ENCODE measurements at regions not wholly inside any gene's neighbourhood (a gene's known extent, or its start where the extent isn't known, plus 50 kb on each side); places are given as distances from the start of the nearest gene placed in this dataset.
"Not testable (repeated sequence)": the region's sequence is repeated elsewhere in the genome, so short reads cannot be mapped to it uniquely, and the experiment has no call there.

- H3K27ac ChIP-seq (ENCODE audit: low read length), result no peak overlapping the region
- no peaks in the 10 kb centered on the region for H3K36me3 ChIP-seq (ENCODE audit: insufficient read depth, low read depth, low read length)
- no peak overlapping the region for H3K9ac ChIP-seq (ENCODE audit: low read depth, low read length)
- no peaks in the 10 kb centered on the region for H3K9me3 ChIP-seq (ENCODE audit: insufficient read depth, low read depth, low read length)
- H3K27me3 ChIP-seq (ENCODE audit: insufficient read depth, low read length), result no peaks in the 10 kb centered on the region
- H3K4me1 ChIP-seq (ENCODE audit: insufficient read depth, low read length), result no peaks in the 10 kb centered on the region
- H3K4me3 ChIP-seq (ENCODE audit: low read length), result no peak overlapping the region
Observed at GRCh38 chr5:106660681-106661080, 1010.1 kb downstream of the EFNA5 start.

- H3K9ac ChIP-seq (ENCODE audit: low read depth, low read length), result no peak overlapping the region
Observed at GRCh38 chr5:106658150-106658549, 1012.6 kb downstream of the EFNA5 start.

GRCh38 chr5:106656821-106657220 is 1013.9 kb downstream of the EFNA5 start:
- Histone ChIP-seq H3K4me1 (ENCODE audit: insufficient read depth, low read length) (no peaks in the 10 kb centered on the region), H3K9ac (ENCODE audit: low read depth, low read length) (no peak overlapping the region), H3K27me3 (ENCODE audit: insufficient read depth, low read length) (no peaks in the 10 kb centered on the region), H3K4me3 (ENCODE audit: low read length) (no peak overlapping the region), H3K36me3 (ENCODE audit: insufficient read depth, low read depth, low read length) (no peaks in the 10 kb centered on the region), H3K27ac (ENCODE audit: low read length) (no peak overlapping the region), H3K9me3 (ENCODE audit: insufficient read depth, low read depth, low read length) (no peaks in the 10 kb centered on the region)

More at GRCh38 chr5:106658150-106658549, 1012.6 kb downstream of the EFNA5 start:
- H3K4me3 ChIP-seq (ENCODE audit: low read length), result no peak overlapping the region
- no peaks in the 10 kb centered on the region for H3K4me1 ChIP-seq (ENCODE audit: insufficient read depth, low read length)
- no peaks in the 10 kb centered on the region for H3K27me3 ChIP-seq (ENCODE audit: insufficient read depth, low read length)
- H3K9me3 ChIP-seq (ENCODE audit: insufficient read depth, low read depth, low read length), result no peaks in the 10 kb centered on the region
- no peaks in the 10 kb centered on the region for H3K36me3 ChIP-seq (ENCODE audit: insufficient read depth, low read depth, low read length)
- H3K27ac ChIP-seq (ENCODE audit: low read length), result no peak overlapping the region

- Histone ChIP-seq H3K36me3 (ENCODE audit: insufficient read depth, low read depth, low read length) (no peaks in the 10 kb centered on the region), H3K4me3 (ENCODE audit: low read length) (no peak overlapping the region), H3K27ac (ENCODE audit: low read length) (no peak overlapping the region), H3K27me3 (ENCODE audit: insufficient read depth, low read length) (no peaks in the 10 kb centered on the region), H3K9me3 (ENCODE audit: insufficient read depth, low read depth, low read length) (no peaks in the 10 kb centered on the region), H3K9ac (ENCODE audit: low read depth, low read length) (no peak overlapping the region), H3K4me1 (ENCODE audit: insufficient read depth, low read length) (no peaks in the 10 kb centered on the region)
Observed at GRCh38 chr5:106649031-106649430, 1021.7 kb downstream of the EFNA5 start.

GRCh38 chr5:106648401-106648800 is 1022.3 kb downstream of the EFNA5 start:
- no peak overlapping the region for H3K27ac ChIP-seq (ENCODE audit: low read length)
- no peaks in the 10 kb centered on the region for H3K4me1 ChIP-seq (ENCODE audit: insufficient read depth, low read length)
- H3K9ac ChIP-seq (ENCODE audit: low read depth, low read length), result no peak overlapping the region
- no peaks in the 10 kb centered on the region for H3K9me3 ChIP-seq (ENCODE audit: insufficient read depth, low read depth, low read length)
- no peaks in the 10 kb centered on the region for H3K36me3 ChIP-seq (ENCODE audit: insufficient read depth, low read depth, low read length)
- no peak overlapping the region for H3K4me3 ChIP-seq (ENCODE audit: low read length)
- no peaks in the 10 kb centered on the region for H3K27me3 ChIP-seq (ENCODE audit: insufficient read depth, low read length)

- H3K27me3 ChIP-seq (ENCODE audit: insufficient read depth, low read length), result no peaks in the 10 kb centered on the region
- no peaks in the 10 kb centered on the region for H3K36me3 ChIP-seq (ENCODE audit: insufficient read depth, low read depth, low read length)
- H3K27ac ChIP-seq (ENCODE audit: low read length), result no peak overlapping the region
- H3K9me3 ChIP-seq (ENCODE audit: insufficient read depth, low read depth, low read length), result no peaks in the 10 kb centered on the region
- no peak overlapping the region for H3K9ac ChIP-seq (ENCODE audit: low read depth, low read length)
- H3K4me3 ChIP-seq (ENCODE audit: low read length), result no peak overlapping the region
- H3K4me1 ChIP-seq (ENCODE audit: insufficient read depth, low read length), result no peaks in the 10 kb centered on the region
Observed at GRCh38 chr5:106646106-106646505, 1024.6 kb downstream of the EFNA5 start.

GRCh38 chr5:106640511-106640910 is 1030.2 kb downstream of the EFNA5 start:
- H3K4me1 ChIP-seq (ENCODE audit: insufficient read depth, low read length), result no peaks in the 10 kb centered on the region
- H3K27me3 ChIP-seq (ENCODE audit: insufficient read depth, low read length), result no peaks in the 10 kb centered on the region
- H3K9ac ChIP-seq (ENCODE audit: low read depth, low read length), result no peak overlapping the region
- H3K4me3 ChIP-seq (ENCODE audit: low read length), result no peak overlapping the region
- no peak overlapping the region for H3K27ac ChIP-seq (ENCODE audit: low read length)
- no peaks in the 10 kb centered on the region for H3K9me3 ChIP-seq (ENCODE audit: insufficient read depth, low read depth, low read length)
- H3K36me3 ChIP-seq (ENCODE audit: insufficient read depth, low read depth, low read length), result no peaks in the 10 kb centered on the region

- H3K36me3 ChIP-seq (ENCODE audit: insufficient read depth, low read depth, low read length), result no peaks in the 10 kb centered on the region
- no peak overlapping the region for H3K4me3 ChIP-seq (ENCODE audit: low read length)
- no peaks in the 10 kb centered on the region for H3K27me3 ChIP-seq (ENCODE audit: insufficient read depth, low read length)
- no peak overlapping the region for H3K27ac ChIP-seq (ENCODE audit: low read length)
- no peaks in the 10 kb centered on the region for H3K4me1 ChIP-seq (ENCODE audit: insufficient read depth, low read length)
- no peaks in the 10 kb centered on the region for H3K9me3 ChIP-seq (ENCODE audit: insufficient read depth, low read depth, low read length)
- no peak overlapping the region for H3K9ac ChIP-seq (ENCODE audit: low read depth, low read length)
Observed at GRCh38 chr5:106639488-106639887, 1031.2 kb downstream of the EFNA5 start.

- H3K9ac ChIP-seq (ENCODE audit: low read depth, low read length), result no peak overlapping the region
- no peaks in the 10 kb centered on the region for H3K9me3 ChIP-seq (ENCODE audit: insufficient read depth, low read depth, low read length)
- H3K4me1 ChIP-seq (ENCODE audit: insufficient read depth, low read length), result no peaks in the 10 kb centered on the region
- H3K4me3 ChIP-seq (ENCODE audit: low read length), result no peak overlapping the region
- H3K27ac ChIP-seq (ENCODE audit: low read length), result no peak overlapping the region
- H3K27me3 ChIP-seq (ENCODE audit: insufficient read depth, low read length), result no peaks in the 10 kb centered on the region
- H3K36me3 ChIP-seq (ENCODE audit: insufficient read depth, low read depth, low read length), result no peaks in the 10 kb centered on the region
Observed at GRCh38 chr5:106637275-106637674, 1033.5 kb downstream of the EFNA5 start.

GRCh38 chr5:106634375-106634774 is 1036.4 kb downstream of the EFNA5 start:
- Histone ChIP-seq H3K36me3 (ENCODE audit: insufficient read depth, low read depth, low read length) (no peaks in the 10 kb centered on the region), H3K9me3 (ENCODE audit: insufficient read depth, low read depth, low read length) (no peaks in the 10 kb centered on the region), H3K4me3 (ENCODE audit: low read length) (no peak overlapping the region), H3K27me3 (ENCODE audit: insufficient read depth, low read length) (no peaks in the 10 kb centered on the region), H3K4me1 (ENCODE audit: insufficient read depth, low read length) (no peaks in the 10 kb centered on the region), H3K9ac (ENCODE audit: low read depth, low read length) (no peak overlapping the region), H3K27ac (ENCODE audit: low read length) (no peak overlapping the region)

GRCh38 chr5:106633825-106634224 is 1036.9 kb downstream of the EFNA5 start:
- Histone ChIP-seq H3K4me1 (ENCODE audit: insufficient read depth, low read length) (no peaks in the 10 kb centered on the region), H3K36me3 (ENCODE audit: insufficient read depth, low read depth, low read length) (no peaks in the 10 kb centered on the region), H3K27ac (ENCODE audit: low read length) (no peak overlapping the region), H3K27me3 (ENCODE audit: insufficient read depth, low read length) (no peaks in the 10 kb centered on the region), H3K4me3 (ENCODE audit: low read length) (no peak overlapping the region), H3K9me3 (ENCODE audit: insufficient read depth, low read depth, low read length) (no peaks in the 10 kb centered on the region), H3K9ac (ENCODE audit: low read depth, low read length) (no peak overlapping the region)

GRCh38 chr5:106628456-106628855 is 1042.3 kb downstream of the EFNA5 start:
- H3K9ac ChIP-seq (ENCODE audit: low read depth, low read length); H3K4me3 ChIP-seq (ENCODE audit: low read length); H3K27ac ChIP-seq (ENCODE audit: low read length); H3K9me3 ChIP-seq (ENCODE audit: insufficient read depth, low read depth, low read length); H3K4me1 ChIP-seq (ENCODE audit: insufficient read depth, low read length); H3K36me3 ChIP-seq (ENCODE audit: insufficient read depth, low read depth, low read length); H3K27me3 ChIP-seq (ENCODE audit: insufficient read depth, low read length): not testable (repeated sequence)

GRCh38 chr5:106610041-106610440 is 1060.7 kb downstream of the EFNA5 start:
- Histone ChIP-seq H3K9ac (ENCODE audit: low read depth, low read length) (no peak overlapping the region), H3K9me3 (ENCODE audit: insufficient read depth, low read depth, low read length) (no peaks in the 10 kb centered on the region), H3K4me1 (ENCODE audit: insufficient read depth, low read length) (no peaks in the 10 kb centered on the region), H3K36me3 (ENCODE audit: insufficient read depth, low read depth, low read length) (no peaks in the 10 kb centered on the region), H3K4me3 (ENCODE audit: low read length) (no peak overlapping the region), H3K27ac (ENCODE audit: low read length) (no peak overlapping the region), H3K27me3 (ENCODE audit: insufficient read depth, low read length) (no peaks in the 10 kb centered on the region)

Data from iPS-20b (cell line).